Neural progenitor cell (in vitro differentiated cells): ENCODE measurements at regions not wholly inside any gene's neighbourhood (a gene's known extent, or its start where the extent isn't known, plus 50 kb on each side); places are given as distances from the start of the nearest gene placed in this dataset.

ENCODE experiments used
- DNase-seq: peaks from one replicate; pipeline ENCODE4 v3.0.0-alpha.2; 2016; ENCODE audit warnings: low spot score
- H2AFZ ChIP-seq: fragments of 200-600 bp; sonication (generic); replicated peaks from 2 replicates; pipeline ENCODE4 v1.6.1; 2016; ENCODE audit warnings: antibody characterized with exemption
- H3F3A ChIP-seq: fragments of 200-600 bp; sonication (generic); 2 replicates; pipeline ENCODE4 v1.6.1; 2016; ENCODE audit warnings: antibody characterized with exemption, low read depth
- H3K27ac ChIP-seq: fragments of 200-600 bp; sonication (generic); 2 replicates; pipeline ENCODE4 v1.5.1; 2016; ENCODE audit warnings: mild to moderate bottlenecking
- H3K27me3 ChIP-seq: fragments of 200-600 bp; sonication (generic); 2 replicates; pipeline ENCODE4 v1.6.1; 2016; ENCODE audit warnings: mild to moderate bottlenecking, moderate library complexity
- H3K36me3 ChIP-seq: fragments of 200-600 bp; sonication (generic); 2 replicates; pipeline ENCODE4 v1.5.1; 2016
- H3K4me1 ChIP-seq: fragments of 200-600 bp; sonication (generic); 2 replicates; pipeline ENCODE4 v1.6.1; 2016; ENCODE audit warnings: mixed run types
- H3K4me2 ChIP-seq: fragments of 200-600 bp; sonication (generic); 2 replicates; pipeline ENCODE4 v1.6.1; 2016
- H3K4me3 ChIP-seq: fragments of 200-600 bp; sonication (generic); 2 replicates; pipeline ENCODE4 v1.5.1; 2016
- H3K79me2 ChIP-seq: fragments of 200-600 bp; sonication (generic); 2 replicates; pipeline ENCODE4 v1.6.1; 2016; ENCODE audit warnings: low read depth
- H3K9ac ChIP-seq: fragments of 200-600 bp; sonication (generic); 2 replicates; pipeline ENCODE4 v1.6.1; 2016
- H3K9me3 ChIP-seq: fragments of 200-600 bp; sonication (generic); 2 replicates; pipeline ENCODE4 v1.5.1; 2016; ENCODE audit warnings: low read depth
- H4K20me1 ChIP-seq: fragments of 200-600 bp; sonication (generic); 2 replicates; pipeline ENCODE4 v1.6.1; 2016; ENCODE audit warnings: low read depth
- H3K27ac Mint-ChIP-seq: 3 replicates; pipeline ENCODE4 v1.8.0; 2021; ENCODE audit warnings: mixed read lengths
- H3K27me3 Mint-ChIP-seq: 2 replicates; pipeline ENCODE4 v1.8.0; 2022; ENCODE audit warnings: low read depth, mild to moderate bottlenecking, inconsistent platforms, moderate library complexity, mixed read lengths; ENCODE audit not compliant: insufficient read depth
- H3K36me3 Mint-ChIP-seq: 3 replicates; pipeline ENCODE4 v1.8.0; 2021; ENCODE audit warnings: mixed read lengths
- H3K4me1 Mint-ChIP-seq: 3 replicates; pipeline ENCODE4 v1.8.0; 2021; ENCODE audit warnings: mixed read lengths
- H3K4me3 Mint-ChIP-seq: 3 replicates; pipeline ENCODE4 v1.8.0; 2021; ENCODE audit warnings: mild to moderate bottlenecking, moderate library complexity, mixed read lengths
- H3K9me3 Mint-ChIP-seq: 3 replicates; pipeline ENCODE4 v1.8.0; 2020; ENCODE audit warnings: mixed read lengths
- EZH2 ChIP-seq: fragments of 200-600 bp; sonication (generic); IDR thresholded peaks from 2 replicates; pipeline ENCODE4 v1.6.1; 2017; ENCODE audit warnings: antibody characterized with exemption, mild to moderate bottlenecking, moderate library complexity
- EZH2phosphoT487 ChIP-seq: fragments of 200-600 bp; sonication (generic); IDR thresholded peaks from 2 replicates; pipeline ENCODE4 v1.6.1; 2017; ENCODE audit warnings: antibody characterized with exemption
- TF ChIP-seq, protein P1 (sequence below): fragments of 200-600 bp; sonication (generic); IDR thresholded peaks from 2 replicates; pipeline ENCODE4 v1.5.1; 2017; ENCODE audit warnings: antibody characterized with exemption, mild to moderate bottlenecking

DNA sequence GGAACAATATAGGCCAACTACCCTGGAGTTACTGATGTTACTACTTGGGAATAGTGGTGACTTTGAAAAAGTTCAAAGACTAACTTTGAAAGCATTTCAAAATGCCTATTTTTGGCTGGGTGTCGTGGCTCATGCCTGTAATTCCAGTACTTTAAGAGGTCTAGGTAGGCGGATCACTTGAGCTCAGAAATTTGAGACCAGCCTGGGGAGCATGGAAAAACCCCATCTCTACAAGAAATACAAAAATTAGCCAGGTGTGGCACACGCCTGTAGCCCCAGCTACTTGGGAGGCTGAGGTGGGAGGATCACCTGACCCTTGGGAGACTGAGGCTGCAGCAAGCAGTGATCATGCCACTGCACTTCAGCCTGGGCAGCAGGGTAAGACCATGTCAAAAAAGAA lies 105.3 kb downstream of the ARRDC3 start:
- Histone ChIP-seq H3K4me3 (no peak overlapping the region), H3K4me1 (peaks cover 10% of the 10 kb centered on the region), H3F3A (peaks cover 25% of the 10 kb centered on the region), H4K20me1 (no peaks in the 10 kb centered on the region), H3K36me3 (no peaks in the 10 kb centered on the region), H3K4me2 (no peak overlapping the region), H3K9ac (no peak overlapping the region), H2AFZ (no peak overlapping the region), H3K27ac (no peak overlapping the region), H3K79me2 (no peaks in the 10 kb centered on the region), H3K27me3 (peaks cover 13% of the 10 kb centered on the region), H3K9me3 (no peaks in the 10 kb centered on the region)
- no peak overlapping the region for H3K27ac Mint-ChIP-seq
- peaks cover 11% of the 10 kb centered on the region for H3K27me3 Mint-ChIP-seq
- no peaks in the 10 kb centered on the region for H3K36me3 Mint-ChIP-seq
- peaks cover 3% of the 10 kb centered on the region for H3K9me3 Mint-ChIP-seq
- no peak overlapping the region for H3K4me3 Mint-ChIP-seq
- TF ChIP-seq EZH2 (no peak), EZH2phosphoT487 (no peak)
- no peak for DNase-seq
- H3K4me1 Mint-ChIP-seq: peaks cover 30% of the 10 kb centered on the region

DNA sequence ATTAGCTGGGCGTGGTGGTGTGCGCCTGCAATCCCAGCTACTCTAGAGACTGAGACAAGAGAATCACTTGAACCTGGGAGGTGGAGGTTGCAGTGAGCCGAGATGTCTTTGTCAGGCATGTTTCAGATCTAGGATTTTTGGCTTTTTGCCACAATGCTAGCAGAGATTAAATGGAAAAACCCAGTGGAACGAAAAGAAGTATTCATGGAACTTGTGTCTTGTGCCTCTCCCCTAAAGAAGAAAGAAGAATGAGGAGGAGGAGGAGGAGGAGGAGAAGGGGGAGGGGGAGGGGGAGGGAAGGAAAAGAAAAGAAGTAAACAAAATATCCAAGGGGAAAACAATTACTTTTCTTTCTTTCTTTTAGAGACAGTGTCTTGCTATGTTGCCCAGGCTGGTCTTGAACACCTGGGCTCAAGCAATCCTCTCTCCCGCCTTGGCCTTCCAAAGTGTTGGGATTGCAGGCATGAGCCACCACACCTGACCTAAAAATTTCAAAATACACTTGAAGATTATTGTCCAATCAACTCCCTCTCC lies 106.0 kb downstream of the ARRDC3 start:
- Mint-ChIP-seq H3K27me3 (peaks cover 10% of the 10 kb centered on the region), H3K27ac (no peak overlapping the region), H3K9me3 (peaks cover 4% of the 10 kb centered on the region), H3K4me1 (peaks cover 30% of the 10 kb centered on the region), H3K4me3 (no peak overlapping the region), H3K36me3 (no peaks in the 10 kb centered on the region)
- Histone ChIP-seq H2AFZ (no peak overlapping the region), H3K4me1 (peaks cover 10% of the 10 kb centered on the region), H3K9ac (no peak overlapping the region), H3K79me2 (no peaks in the 10 kb centered on the region), H3K4me3 (no peak overlapping the region), H4K20me1 (no peaks in the 10 kb centered on the region), H3K36me3 (no peaks in the 10 kb centered on the region), H3F3A (peaks cover 25% of the 10 kb centered on the region), H3K27ac (no peak overlapping the region), H3K9me3 (no peaks in the 10 kb centered on the region), H3K27me3 (peaks cover 13% of the 10 kb centered on the region), H3K4me2 (no peak overlapping the region)
- TF ChIP-seq EZH2phosphoT487 (no peak), EZH2 (no peak)
- TF ChIP-seq, protein P1, sequence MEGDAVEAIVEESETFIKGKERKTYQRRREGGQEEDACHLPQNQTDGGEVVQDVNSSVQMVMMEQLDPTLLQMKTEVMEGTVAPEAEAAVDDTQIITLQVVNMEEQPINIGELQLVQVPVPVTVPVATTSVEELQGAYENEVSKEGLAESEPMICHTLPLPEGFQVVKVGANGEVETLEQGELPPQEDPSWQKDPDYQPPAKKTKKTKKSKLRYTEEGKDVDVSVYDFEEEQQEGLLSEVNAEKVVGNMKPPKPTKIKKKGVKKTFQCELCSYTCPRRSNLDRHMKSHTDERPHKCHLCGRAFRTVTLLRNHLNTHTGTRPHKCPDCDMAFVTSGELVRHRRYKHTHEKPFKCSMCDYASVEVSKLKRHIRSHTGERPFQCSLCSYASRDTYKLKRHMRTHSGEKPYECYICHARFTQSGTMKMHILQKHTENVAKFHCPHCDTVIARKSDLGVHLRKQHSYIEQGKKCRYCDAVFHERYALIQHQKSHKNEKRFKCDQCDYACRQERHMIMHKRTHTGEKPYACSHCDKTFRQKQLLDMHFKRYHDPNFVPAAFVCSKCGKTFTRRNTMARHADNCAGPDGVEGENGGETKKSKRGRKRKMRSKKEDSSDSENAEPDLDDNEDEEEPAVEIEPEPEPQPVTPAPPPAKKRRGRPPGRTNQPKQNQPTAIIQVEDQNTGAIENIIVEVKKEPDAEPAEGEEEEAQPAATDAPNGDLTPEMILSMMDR: no peak
- DNase-seq: no peak

DNA sequence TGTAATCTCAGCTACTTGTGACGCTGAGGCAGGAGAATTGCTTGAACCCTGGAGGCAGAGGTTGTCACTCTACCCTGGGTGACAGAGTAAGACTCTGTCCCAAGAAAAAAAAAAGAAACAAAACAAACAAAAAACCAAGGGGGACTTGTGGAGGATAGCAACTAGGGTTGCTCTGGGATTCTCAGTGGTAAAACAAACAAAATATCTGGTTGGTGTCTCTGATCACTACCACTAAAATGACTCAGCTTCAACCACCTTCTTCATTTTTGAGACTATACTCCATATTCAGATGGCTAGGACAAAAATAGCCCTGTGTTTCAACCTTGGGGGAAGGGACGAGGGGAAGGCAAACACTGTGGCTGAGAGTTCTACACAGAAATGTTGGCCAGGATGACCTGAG lies 110.3 kb downstream of the ARRDC3 start:
- no peak overlapping the region for H3K4me3 Mint-ChIP-seq

DNA sequence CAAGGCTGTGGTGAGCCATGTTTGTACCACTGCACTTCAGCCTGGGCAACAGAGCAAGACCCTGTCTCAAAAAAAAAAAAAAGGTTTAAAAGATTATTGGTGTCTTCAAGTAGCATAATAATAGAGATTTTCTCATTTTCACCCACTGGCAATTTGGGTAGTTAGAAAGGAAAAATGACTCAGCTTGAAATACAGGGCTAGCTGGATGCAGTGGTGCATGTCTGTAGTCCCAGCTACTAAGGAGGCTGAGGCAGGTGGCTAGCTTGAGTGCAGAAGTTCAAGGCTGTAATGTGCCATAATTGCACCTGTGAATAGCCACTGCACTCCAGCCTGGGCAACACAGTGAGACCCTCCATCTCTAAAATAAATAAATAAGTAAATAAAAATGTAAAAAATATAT lies 111.1 kb downstream of the ARRDC3 start:
- H3K4me3 Mint-ChIP-seq: no peak overlapping the region

More for the DNA sequence above, 110.3 kb downstream of the ARRDC3 start:
- Histone ChIP-seq H3K4me2 (no peak overlapping the region), H3K36me3 (no peaks in the 10 kb centered on the region), H3K9me3 (no peaks in the 10 kb centered on the region), H3K27ac (no peak overlapping the region), H3K4me1 (no peaks in the 10 kb centered on the region), H3F3A (no peaks in the 10 kb centered on the region), H3K4me3 (no peak overlapping the region), H4K20me1 (no peaks in the 10 kb centered on the region), H2AFZ (peak overlapping the region; percentile 52), H3K27me3 (no peaks in the 10 kb centered on the region), H3K79me2 (no peaks in the 10 kb centered on the region), H3K9ac (no peak overlapping the region)
- H3K36me3 Mint-ChIP-seq: no peaks in the 10 kb centered on the region
- no peak overlapping the region for H3K27ac Mint-ChIP-seq
- H3K9me3 Mint-ChIP-seq: peaks cover 4% of the 10 kb centered on the region
- peaks cover 3% of the 10 kb centered on the region for H3K27me3 Mint-ChIP-seq
- TF ChIP-seq EZH2 (no peak), EZH2phosphoT487 (no peak)
- TF ChIP-seq, protein P1: no peak
- peaks cover 7% of the 10 kb centered on the region for H3K4me1 Mint-ChIP-seq
- DNase-seq: no peak

More for the DNA sequence above, 111.1 kb downstream of the ARRDC3 start:
- H3F3A ChIP-seq: no peaks in the 10 kb centered on the region
- H3K4me2 ChIP-seq: no peak overlapping the region
- no peak overlapping the region for H3K27ac ChIP-seq
- no peak overlapping the region for H2AFZ ChIP-seq
- Mint-ChIP-seq H3K9me3 (peaks cover 4% of the 10 kb centered on the region), H3K4me1 (peaks cover 3% of the 10 kb centered on the region), H3K27me3 (peaks cover 3% of the 10 kb centered on the region), H3K27ac (no peak overlapping the region), H3K36me3 (no peaks in the 10 kb centered on the region)
- H3K79me2 ChIP-seq: no peaks in the 10 kb centered on the region
- H3K27me3 ChIP-seq: no peaks in the 10 kb centered on the region
- H3K4me1 ChIP-seq: no peaks in the 10 kb centered on the region
- no peaks in the 10 kb centered on the region for H3K9me3 ChIP-seq
- no peaks in the 10 kb centered on the region for H3K36me3 ChIP-seq
- TF ChIP-seq EZH2 (no peak), EZH2phosphoT487 (no peak)
- TF ChIP-seq, protein P1: no peak
- H4K20me1 ChIP-seq: no peaks in the 10 kb centered on the region
- H3K4me3 ChIP-seq: no peak overlapping the region
- DNase-seq: no peak
- H3K9ac ChIP-seq: no peak overlapping the region
